B cell (primary cell): ENCODE measurements at regions not wholly inside any gene's neighbourhood (a gene's known extent, or its start where the extent isn't known, plus 50 kb on each side); places are given as distances from the start of the nearest gene placed in this dataset.

Experiments
- EZH2 ChIP-seq: IDR thresholded peaks from 2 replicates; pipeline ENCODE4 v1.6.1; 2012; ENCODE audit warnings: borderline replicate concordance, low read depth, mild to moderate bottlenecking, moderate library complexity, low read length; ENCODE audit not compliant: insufficient read depth, poor library complexity, severe bottlenecking
- TF ChIP-seq, protein P1 (sequence below): fragments of 200-600 bp; IDR thresholded peaks from one replicate; pipeline ENCODE4 v1.8.0; 2022; ENCODE audit warnings: antibody characterized with exemption, mild to moderate bottlenecking

DNA sequence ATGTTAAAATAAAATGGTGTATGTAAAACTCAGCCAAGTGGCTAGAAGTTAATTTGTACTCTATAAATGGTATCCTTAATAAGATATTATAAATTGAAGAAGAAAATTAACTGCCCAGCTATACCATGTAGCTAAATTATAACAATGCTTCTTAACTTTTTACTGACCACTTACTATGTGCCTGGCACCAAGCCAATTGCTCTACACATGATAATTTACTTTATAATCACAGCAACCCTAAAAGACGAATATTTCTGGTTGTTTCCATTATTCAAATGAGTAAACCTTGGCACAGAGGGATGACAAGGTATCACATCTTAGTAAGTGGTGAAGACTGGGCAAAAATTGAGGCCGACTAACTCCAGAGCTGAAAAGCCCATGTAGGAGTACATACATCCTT, 1506.6 kb downstream of the PCDH7 start:
- TF ChIP-seq, protein P1, sequence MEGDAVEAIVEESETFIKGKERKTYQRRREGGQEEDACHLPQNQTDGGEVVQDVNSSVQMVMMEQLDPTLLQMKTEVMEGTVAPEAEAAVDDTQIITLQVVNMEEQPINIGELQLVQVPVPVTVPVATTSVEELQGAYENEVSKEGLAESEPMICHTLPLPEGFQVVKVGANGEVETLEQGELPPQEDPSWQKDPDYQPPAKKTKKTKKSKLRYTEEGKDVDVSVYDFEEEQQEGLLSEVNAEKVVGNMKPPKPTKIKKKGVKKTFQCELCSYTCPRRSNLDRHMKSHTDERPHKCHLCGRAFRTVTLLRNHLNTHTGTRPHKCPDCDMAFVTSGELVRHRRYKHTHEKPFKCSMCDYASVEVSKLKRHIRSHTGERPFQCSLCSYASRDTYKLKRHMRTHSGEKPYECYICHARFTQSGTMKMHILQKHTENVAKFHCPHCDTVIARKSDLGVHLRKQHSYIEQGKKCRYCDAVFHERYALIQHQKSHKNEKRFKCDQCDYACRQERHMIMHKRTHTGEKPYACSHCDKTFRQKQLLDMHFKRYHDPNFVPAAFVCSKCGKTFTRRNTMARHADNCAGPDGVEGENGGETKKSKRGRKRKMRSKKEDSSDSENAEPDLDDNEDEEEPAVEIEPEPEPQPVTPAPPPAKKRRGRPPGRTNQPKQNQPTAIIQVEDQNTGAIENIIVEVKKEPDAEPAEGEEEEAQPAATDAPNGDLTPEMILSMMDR = no peak
- no peak for TF ChIP-seq EZH2
